Fibroblast of peridontal ligament (primary cell): ENCODE measurements at regions not wholly inside any gene's neighbourhood (a gene's known extent, or its start where the extent isn't known, plus 50 kb on each side); places are given as distances from the start of the nearest gene placed in this dataset.

Experiments used
- DNase-seq: peaks from one replicate; pipeline ENCODE4 v3.0.0-alpha.2; 2010; ENCODE audit errors: extremely low read depth

DNA sequence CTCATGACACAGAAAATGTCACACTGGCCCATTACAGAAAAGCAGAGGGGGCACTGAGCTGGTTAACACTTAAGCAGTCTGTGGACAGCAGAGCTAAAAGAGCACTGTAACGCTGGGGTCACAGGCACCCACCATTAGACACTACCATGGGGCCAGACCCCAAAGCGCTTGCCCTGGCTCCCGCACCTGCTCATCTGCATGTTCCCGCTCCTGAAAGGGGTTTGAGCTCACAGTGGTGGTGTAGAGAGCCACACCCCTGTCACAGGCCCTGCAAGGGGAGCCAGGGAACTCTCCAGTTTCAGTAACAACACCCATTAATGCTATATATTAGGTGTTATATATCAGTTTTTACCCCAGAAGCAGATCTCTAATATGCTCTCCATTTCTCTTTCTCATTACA is 187.0 kb downstream of the ANKRD50 start:
- DNase-seq = no peak

GRCh38 chr4:124526331-124526730 is 186.2 kb downstream of the ANKRD50 start:
- peak; percentile 53 for DNase-seq

DNA sequence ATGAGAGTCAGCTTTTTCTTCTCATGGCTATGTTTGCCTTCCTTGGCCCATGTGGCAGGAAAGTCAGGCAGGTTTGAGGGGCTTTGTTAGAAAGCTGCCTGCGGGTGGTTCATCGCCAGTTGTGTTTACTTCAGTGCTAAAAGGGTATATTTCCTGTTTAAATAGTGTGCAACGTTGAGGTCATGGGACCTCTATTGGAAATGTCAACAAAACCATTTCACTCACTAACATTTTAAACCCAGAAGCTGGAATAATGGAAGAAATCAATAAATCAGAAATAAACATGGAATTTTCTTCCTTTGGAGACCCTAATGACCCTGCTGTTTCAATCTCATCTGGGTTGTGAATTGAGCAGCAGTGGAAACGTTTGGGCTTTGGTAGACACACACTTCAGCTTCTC is 185.8 kb downstream of the ANKRD50 start:
- DNase-seq = no peak

DNA sequence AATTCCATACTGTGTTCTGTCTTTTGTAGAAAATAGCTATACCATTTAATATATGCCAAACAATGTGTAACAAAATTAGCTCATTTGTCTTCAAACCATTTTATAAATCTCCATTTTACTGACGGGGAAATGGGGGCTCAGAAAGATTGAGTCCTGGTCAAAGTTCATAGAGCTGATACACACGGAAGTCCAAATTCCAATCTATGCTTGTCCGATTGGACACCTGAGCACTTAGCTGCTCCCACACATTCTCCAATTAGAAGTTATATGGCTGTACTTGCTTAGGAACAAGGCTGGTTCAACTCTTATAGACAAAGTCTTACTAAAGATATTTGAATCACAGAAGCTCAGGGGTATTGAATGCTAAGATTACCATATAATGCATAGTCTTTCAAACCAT is 185.2 kb downstream of the ANKRD50 start:
- no peak for DNase-seq

- DNase-seq = peak; percentile 80
Observed at GRCh38 chr4:124529131-124529530, 183.4 kb downstream of the ANKRD50 start.

DNA sequence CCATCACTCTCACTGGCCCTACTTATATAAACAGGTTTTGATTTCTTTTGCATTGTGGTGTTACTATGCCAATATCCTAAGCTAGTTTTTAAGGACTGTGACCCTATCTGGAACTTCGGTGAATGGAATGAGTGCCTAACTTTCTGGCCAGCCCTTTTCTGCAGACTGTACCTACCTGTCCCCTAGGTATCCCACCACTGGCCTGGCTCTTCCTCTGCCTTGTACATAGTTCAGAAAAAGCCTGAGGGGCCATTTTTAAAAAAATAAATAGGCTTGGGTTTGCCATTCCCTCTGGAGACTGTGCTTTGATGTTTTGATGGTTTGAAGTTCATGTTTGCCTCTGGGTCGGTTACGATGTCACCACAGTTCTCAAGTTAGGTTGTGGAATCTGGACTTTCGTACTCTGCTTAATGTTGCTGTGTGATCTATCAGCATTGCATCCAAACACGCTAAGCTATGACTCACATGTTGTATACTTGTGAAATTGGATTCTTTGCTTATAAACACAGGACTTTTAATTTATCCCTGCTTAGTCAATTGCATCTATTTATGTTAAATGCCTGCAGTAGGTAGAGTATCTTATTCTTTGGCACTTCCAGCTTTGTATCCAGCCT is 182.0 kb downstream of the ANKRD50 start:
- DNase-seq = peak; percentile 78

DNA sequence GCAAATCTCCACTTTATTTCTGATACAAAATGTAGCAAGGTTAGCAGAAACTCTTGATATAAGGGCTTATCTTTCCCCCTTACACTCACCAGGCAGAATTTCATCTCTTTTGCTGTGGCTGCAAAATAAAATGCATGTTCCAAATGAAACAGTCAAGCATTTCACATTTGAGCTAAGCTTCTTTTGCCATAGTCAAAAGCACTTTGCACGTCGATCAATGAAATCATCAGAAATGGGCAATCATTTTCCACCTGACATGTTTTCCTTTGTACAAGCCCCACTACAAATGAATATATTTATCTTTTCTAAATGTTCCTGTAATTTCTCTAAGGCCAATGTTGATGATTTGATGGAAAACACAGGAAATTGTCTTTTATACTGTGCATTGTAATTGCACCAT is 178.4 kb downstream of the ANKRD50 start:
- DNase-seq = no peak

DNA sequence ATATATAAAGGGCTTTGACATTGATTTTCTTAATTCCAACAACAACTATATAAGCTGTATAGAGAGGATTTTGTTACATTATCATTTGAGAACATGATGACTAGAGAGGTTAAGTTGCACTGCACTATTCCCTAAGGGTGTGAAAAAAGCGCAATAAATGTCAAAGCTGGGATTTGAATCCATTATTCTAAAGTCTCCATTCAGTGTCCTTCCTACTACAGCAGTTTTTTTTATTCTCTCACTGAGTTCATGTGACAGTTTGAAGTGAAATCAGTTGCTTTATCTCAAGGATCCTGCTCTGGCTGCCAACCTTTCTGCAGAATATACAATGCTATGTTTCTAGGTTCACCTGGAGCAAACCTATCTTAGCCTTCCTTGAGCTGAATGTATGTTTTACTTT is 177.5 kb downstream of the ANKRD50 start:
- no peak for DNase-seq

DNA sequence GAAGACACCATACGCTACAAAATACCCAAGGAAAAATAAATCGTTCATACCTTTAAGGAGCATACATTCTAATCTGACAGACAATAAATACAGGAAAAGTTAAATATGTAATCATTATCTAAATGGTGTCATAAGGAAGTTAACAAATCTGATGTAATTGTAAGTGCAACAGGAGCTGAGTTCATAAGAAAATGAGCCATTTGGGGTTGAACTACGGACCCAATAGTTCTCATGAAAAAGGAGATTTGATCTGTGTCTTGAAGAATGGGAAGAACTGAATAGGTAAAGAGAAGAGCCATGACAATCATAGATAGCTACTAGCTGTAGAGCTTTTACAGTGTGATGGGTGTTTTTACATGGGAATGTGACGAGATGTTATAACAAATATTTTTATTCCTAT is 175.6 kb downstream of the ANKRD50 start:
- DNase-seq = no peak

DNA sequence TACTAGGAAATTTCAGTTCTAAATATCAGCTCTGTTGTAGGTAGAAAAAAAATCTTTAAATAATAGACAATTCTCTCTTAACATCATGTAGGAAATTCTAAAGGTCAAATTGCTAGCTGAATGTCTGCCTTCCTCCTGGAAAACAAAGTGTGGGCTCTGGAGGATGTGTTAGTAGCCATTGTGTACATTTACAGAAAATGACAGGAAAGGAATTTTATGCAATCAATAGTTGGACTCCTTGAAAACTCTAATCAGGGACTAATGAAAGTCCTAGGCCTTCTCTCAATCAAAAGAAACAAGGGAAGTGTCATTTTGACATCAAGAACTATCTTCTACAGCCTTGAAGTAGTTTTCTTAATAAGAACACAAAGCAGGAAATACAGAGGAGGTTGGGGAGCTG is 174.6 kb downstream of the ANKRD50 start:
- no peak for DNase-seq

- no peak for DNase-seq
Observed at GRCh38 chr4:124540014-124540413, 172.5 kb downstream of the ANKRD50 start.

GRCh38 chr4:124541652-124542420 is 170.7 kb downstream of the ANKRD50 start:
- DNase-seq = no peak

DNA sequence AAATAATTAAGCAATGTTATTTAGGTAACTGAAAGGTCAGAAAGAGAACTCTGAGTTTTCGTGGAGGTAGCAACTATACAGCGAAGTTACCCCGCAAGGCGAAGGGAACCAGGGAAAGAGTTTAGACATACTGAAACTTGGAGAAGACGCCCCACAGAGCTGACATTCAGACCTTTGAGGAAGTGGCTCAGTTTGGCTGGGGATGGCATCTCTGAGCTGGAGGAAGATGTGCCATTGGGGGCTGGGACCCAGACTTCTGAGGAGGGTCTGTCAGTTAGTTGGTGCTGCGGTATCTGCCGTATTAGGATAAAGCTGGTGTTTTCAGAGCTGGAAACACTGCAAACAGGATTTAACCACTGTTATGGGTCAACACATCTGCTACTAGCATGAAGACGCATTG is 156.6 kb downstream of the ANKRD50 start:
- no peak for DNase-seq

DNA sequence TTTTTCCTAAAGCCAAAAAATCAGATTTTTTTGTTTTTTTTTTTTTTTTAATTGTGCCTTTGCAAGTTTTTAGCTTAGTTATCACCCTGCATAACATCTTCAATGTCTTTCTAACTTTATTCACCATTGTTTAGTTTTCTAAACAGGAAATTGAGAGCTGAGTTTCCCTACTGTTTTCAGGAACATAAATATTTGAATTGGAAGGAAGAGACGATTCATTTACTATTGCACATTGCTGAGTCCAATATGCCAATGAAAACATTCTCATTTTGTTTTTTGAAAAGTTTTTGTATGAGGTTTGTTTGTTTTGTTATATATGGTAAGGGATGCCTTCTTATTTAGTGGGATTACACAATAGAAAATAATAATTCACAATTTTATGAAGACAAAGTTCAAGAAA is 148.4 kb downstream of the ANKRD50 start:
- DNase-seq = no peak

- DNase-seq = no peak
Observed at GRCh38 chr4:124565371-124565770, 147.2 kb downstream of the ANKRD50 start.

DNA sequence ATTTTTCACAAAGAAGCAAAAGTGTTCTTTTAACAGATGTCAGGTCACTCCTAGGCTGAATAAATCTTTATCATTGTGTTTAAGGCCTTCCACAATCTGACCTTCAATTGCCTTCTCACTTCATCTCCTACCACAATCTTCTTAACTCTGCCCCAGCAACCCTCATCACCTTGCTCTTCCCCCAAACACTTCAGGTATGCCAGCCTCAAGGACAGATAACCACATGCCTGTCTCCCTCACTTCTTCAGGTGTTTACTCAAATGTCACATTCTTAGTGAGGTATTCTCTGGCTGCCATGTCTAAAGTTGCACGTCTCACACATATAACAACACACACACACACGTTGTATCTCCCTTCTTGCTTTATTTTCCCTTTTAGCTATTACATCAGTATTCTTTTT is 146.5 kb downstream of the ANKRD50 start:
- no peak for DNase-seq

DNA sequence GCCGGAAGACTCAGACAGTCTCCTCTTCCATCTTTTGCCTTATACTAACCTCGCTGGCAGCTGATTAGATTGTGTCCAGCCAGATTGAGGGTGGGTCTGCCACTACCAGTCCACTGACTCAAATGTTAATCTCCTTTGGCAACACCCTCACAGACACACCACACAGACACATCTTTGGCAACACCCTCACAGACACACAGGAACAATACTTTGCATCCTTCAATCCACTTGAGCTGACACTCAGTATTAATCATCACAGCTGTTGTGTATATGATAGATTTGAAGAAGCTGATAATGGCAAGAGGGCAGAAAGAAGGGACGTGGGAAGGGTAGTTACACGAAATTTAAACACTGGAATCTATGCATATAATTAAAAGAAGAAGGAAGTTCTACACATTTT is 139.5 kb downstream of the ANKRD50 start:
- DNase-seq = no peak

- no peak for DNase-seq
Observed at GRCh38 chr4:124579896-124580295, 132.6 kb downstream of the ANKRD50 start.

DNA sequence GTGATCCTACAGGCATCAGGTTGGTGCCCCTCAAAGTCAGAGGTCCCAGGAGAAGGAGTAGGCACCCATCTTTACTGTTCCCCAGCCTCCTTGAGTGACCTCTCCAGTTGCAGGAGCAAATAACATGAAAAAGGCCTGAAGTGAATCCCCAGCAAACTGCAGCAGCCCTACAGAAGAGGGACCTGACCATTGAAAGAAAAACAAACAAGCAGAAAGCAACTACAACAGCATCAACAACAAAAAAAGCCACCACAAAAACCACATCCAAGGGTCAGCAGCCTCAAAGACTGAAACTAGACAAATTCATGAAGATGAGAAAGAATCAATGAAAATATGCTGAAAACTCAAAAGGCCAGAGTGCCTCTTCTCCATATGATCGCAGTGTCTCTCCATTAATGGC is 128.7 kb downstream of the ANKRD50 start:
- DNase-seq = no peak

GRCh38 chr4:124589786-124590185 is 122.7 kb downstream of the ANKRD50 start:
- no peak for DNase-seq

DNA sequence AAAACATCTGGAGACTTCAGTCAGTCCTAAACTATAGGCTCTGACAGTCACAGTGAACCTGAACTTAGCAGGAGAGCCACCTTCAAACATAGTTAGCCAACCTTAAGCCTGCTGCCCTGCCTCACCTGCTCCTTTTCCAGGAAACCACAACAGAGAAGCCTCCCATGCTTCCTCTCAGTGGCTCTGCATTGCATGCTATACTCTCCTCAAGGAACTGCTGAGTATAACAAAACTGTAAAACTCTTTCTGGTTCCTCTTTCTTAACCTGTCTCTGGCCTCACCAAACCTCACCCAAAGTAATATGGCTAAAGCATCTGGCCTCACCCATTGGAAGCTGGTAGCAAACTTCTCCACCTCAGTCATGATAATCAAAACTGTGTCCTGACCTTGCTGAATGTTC is 122.1 kb downstream of the ANKRD50 start:
- DNase-seq = no peak

- no peak for DNase-seq
Observed at GRCh38 chr4:124591637-124592036, 120.9 kb downstream of the ANKRD50 start.

GRCh38 chr4:124593494-124593893 is 119.0 kb downstream of the ANKRD50 start:
- DNase-seq = no peak

DNA sequence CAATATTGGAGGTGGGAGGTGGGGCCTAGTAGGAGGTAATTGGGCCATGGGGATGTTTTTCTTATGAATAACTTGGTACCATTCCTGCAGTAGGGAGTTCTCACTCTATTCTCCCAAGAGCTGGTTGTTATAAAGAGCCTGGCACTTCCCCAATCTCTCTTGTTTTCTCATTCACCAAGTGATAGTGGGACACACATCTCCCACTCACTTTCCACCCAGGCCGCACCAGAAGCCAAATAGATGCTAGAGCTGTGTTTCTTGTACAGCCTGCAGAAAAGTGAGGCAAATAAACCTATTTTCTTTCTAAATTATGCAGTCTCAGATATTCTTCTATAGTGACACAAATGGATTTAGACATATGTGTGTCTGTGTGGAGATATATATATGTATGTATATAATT is 117.6 kb downstream of the ANKRD50 start:
- no peak for DNase-seq
